ENCODE measurements at regions not wholly inside any gene's neighbourhood (a gene's known extent, or its start where the extent isn't known, plus 50 kb on each side); places are given as distances from the start of the nearest gene placed in this dataset.
"Not testable (repeated sequence)": the region's sequence is repeated elsewhere in the genome, so short reads cannot be mapped to it uniquely, and the experiment has no call there.

DNA sequence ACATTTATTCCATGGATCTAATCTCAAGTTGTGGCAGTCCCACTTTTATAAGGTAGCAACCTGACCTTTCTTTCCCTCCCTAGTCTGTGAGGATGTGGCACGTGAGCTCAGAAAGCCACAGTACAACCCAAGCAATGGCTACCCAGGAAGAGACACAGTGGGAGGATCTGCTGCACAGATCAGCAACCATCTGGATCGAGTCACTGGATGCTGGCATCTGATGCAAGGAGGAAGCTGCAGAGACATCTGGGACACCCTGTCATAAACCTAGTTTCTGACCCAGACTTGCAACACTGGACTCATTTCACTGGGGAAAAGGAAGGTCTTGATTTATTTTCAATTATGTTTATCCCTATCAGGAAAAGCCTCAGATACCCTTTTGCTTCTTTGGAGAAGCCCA, 327.1 kb downstream of the PAPSS1 start:
- no peak for DNase-seq (ENCODE audit: low read depth in 2 of 3, low spot score in 2 of 3)

DNA sequence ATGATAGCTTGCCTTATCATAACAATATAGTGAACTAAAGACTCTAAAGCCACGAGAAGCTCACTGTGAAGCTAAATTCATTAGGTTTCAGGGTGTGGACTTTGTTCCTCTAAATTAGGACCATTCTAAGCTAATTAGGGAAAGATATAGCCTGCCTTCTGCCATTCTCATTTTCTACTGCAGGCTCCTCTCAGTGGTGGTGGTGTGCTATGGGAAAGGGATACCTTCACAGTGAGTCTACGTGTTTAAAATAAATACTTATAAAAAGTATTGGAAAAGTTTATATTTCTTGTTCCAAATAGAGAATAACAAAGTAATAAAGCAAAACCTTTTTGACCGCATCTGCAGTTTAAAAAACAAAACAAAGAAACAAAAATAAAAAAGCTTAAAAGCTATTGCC, 327.7 kb downstream of the PAPSS1 start:
- no peak for DNase-seq (ENCODE audit: low read depth in 2 of 3, low spot score in 2 of 3)

- DNase-seq (ENCODE audit: low read depth in 2 of 3, low spot score in 2 of 3) = no peak
Measured at GRCh38 chr4:107391630-107392028, 328.4 kb downstream of the PAPSS1 start.

DNA sequence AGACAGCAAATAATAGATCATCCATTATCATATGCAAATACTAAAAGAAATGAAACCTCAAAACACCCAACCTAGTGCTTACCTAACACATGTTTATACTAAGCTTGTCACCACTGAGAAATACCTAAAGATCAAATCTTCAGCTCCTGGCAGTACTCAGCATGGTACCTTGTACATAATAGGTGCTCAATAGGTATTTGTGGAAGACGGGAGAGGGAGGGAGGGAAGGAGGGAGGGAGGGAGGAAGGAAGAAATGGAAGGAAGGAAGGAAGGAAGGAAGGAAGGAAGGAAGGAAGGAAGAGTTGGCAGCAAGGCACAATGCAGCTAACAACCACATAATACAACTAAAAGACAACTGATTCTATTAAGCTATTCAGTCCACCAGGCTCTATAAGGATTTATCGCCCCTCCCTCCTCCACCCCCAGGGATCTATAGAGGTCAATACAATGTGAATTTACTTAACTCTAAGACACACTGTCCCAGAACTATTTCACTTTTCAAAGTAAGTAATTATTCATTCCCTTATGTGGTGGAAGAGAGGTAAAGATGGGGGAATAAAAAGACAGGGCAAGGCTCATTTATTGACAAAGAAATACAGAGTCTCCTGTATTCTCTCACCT, 328.9 kb downstream of the PAPSS1 start:
- no peak for DNase-seq (ENCODE audit: low read depth in 2 of 3, low spot score in 2 of 3)

DNA sequence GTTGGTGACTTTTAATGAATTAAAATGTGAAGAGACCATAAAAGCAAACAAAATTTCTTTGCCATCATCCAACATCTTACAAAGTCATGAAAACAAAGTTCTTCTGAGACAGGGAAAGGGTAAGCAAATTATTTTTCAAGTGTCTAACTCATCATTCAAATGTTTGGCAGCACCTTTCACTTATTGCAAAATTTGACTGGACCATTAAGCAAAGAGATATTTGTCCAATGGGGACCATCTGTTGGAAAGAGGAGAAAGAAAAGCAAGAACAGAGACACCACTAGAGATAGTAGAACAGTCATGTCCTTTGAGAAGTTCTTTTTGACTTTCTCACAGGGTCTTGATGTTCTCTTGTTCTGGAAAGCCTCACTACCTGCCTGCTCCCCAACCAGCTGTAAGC, 330.1 kb downstream of the PAPSS1 start:
- no peak for DNase-seq (ENCODE audit: low read depth in 2 of 3, low spot score in 2 of 3)

GRCh38 chr4:107388736-107389274, 331.2 kb downstream of the PAPSS1 start:
- no peak for DNase-seq (ENCODE audit: low read depth in 2 of 3, low spot score in 2 of 3)

GRCh38 chr4:107380836-107381438, 339.1 kb downstream of the PAPSS1 start:
- DNase-seq (ENCODE audit: low read depth in 2 of 3, low spot score in 2 of 3) = no peak

- no peak for DNase-seq (ENCODE audit: low read depth in 2 of 3, low spot score in 2 of 3)
Measured at GRCh38 chr4:107380190-107380589, 339.8 kb downstream of the PAPSS1 start.

- DNase-seq (ENCODE audit: low read depth in 2 of 3, low spot score in 2 of 3) = no peak
Measured at GRCh38 chr4:107379054-107379869, 340.8 kb downstream of the PAPSS1 start.

DNA sequence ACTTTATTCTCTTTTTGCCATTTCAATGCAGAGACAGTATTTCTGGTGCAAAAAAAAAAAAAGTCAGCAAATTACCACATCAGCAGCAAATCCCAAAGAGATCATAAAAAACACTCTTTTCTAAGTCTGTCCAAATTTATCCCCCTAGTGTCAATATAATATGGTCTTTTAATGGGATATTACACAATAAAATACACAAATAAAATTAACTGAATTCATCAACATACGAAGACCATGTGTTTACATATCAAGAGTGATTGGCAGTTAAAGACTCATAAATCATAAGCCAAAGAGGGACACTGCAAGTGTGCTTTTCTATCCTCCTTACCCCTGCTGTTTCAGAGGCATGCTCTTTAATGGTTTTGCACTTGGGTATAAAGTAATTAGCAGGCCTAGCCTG, 340.2 kb upstream of the DKK2 start:
- no peak for DNase-seq (ENCODE audit: low read depth in 2 of 3, low spot score in 2 of 3)

DNA sequence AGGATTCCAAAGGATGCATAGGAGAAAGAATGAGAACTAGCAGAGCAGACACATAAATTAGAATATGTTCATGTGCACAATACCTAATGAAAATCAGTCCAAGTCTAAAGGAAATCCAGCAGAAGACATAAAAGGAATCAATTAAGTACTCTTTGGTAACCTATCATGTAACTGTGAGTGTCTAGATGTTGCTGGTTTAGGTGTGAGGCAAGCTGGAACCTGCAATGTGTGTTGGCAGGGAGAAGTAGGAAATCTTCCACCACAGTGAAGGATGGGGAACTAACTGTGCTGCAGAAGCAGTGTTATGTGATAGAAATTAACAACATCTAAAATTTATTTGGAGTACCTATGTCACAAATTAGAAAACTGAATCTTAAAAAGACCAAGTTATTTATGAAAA, 330.8 kb upstream of the DKK2 start:
- DNase-seq (ENCODE audit: low read depth in 2 of 3, low spot score in 2 of 3) = no peak

GRCh38 chr4:107366016-107366735, 330.1 kb upstream of the DKK2 start:
- no peak for DNase-seq (ENCODE audit: low read depth in 2 of 3, low spot score in 2 of 3)

GRCh38 chr4:107363125-107363524, 327.0 kb upstream of the DKK2 start:
- DNase-seq (ENCODE audit: low read depth in 2 of 3, low spot score in 2 of 3) = no peak

DNA sequence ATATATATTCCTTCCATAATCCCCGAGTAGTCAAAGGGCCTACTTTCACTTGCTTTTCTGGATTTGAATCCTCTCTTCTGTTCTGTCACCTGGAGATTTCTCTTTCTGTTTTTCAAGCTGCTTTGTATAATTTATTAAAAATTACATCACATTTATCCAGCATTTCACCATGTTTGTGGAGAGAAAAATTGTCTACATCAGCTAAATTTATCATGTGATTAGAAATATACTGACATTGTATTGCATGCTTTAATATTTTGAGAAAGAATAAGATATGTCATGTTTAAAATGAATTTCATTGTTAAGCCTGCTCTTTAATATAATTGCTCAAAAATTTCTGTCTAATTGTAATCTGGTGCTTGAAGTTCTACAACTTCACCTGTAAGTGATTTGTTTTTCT, 323.1 kb upstream of the DKK2 start:
- no peak for DNase-seq (ENCODE audit: low read depth in 2 of 3, low spot score in 2 of 3)

DNA sequence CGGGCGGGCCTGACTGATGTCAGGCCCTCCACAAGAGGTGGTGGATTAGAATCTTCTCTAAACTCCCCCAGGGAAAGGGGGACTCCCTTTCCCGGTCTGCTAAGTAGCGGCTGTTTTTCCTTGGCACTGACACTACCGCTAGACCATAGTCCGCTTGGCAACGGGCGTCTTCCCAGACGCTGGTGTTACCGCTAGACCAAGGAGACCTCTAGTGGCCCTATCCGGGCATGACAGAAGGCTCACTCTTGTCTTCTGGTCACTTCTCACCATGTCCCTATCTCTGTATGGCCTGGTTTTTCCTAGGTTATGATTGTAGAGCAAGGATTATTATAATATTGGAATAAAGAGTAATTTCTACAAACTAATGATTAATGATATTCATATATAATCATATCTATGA, 318.2 kb upstream of the DKK2 start:
- DNase-seq (ENCODE audit: low read depth in 2 of 3, low spot score in 2 of 3) = not testable (repeated sequence)

- DNase-seq (ENCODE audit: low read depth in 2 of 3, low spot score in 2 of 3) = no peak
Measured at GRCh38 chr4:107351196-107351595, 315.1 kb upstream of the DKK2 start.

DNA sequence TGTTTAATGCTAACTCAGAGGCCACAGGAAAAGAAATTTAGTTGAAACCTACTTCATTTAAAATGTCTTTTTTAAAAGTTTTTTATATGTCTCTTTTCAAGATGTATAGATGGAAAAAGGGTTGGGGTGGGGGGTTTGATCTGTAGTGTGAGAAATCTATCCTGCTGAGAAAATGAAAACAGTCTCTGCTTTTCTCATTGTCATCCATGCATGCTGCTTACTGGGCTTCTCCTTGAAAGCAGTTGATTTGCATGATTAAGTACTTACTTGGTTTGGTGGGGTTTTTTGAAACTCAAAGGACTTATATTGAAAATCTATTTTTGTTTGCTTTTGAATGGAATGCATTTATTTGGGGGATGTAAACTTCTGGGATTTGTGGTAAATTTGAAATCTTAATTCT, 313.6 kb upstream of the DKK2 start:
- no peak for DNase-seq (ENCODE audit: low read depth in 2 of 3, low spot score in 2 of 3)

GRCh38 chr4:107349266-107349665, 313.2 kb upstream of the DKK2 start:
- DNase-seq (ENCODE audit: low read depth in 2 of 3, low spot score in 2 of 3) = no peak

DNA sequence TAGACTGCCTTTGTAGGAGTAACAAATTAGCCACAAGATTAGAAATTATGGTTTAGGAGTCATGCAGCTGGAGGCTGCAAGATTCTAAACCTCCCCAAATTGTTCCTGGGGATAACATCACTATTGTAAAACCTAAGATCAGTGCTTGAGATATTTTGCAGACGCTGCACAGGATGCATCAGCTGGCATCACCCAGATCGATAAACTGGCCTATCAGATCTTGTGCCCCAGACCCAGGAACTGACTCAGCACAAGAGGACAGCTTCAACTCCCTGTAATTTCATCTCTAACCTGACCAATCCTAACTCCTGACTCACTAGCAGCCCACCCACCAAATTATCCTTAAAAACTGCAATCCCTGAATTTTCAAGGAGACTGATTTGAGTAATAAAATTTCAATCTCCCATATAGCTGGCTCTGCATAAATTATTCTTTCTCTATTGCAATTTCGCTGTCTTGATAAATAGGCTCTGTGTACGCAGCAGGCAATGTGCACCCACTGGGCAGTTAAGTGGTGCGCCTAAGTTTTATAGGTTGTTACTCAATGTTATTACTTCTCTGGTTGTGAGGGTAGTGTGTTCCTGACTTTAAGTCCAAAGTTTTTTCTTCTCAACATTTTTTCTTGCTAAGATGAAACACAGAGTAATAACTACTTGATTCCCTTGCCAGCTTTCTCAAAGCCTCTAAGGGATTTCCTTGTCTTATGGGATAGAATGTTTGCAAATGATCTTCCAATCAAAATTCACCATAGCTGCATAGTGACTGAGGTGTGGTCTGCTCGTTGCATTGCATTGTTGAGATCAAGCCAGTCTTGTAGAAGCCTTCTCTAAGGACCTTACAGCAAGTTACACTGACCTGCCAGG, 312.3 kb upstream of the DKK2 start:
- no peak for DNase-seq (ENCODE audit: low read depth in 2 of 3, low spot score in 2 of 3)

- no peak for DNase-seq (ENCODE audit: low read depth in 2 of 3, low spot score in 2 of 3)
Measured at GRCh38 chr4:107333518-107333917, 297.4 kb upstream of the DKK2 start.
